NCI-H2196 treated with DMSO at 0.1 percent for 48 hours (cell line): ENCODE measurements at regions not wholly inside any gene's neighbourhood (a gene's known extent, or its start where the extent isn't known, plus 50 kb on each side); places are given as distances from the start of the nearest gene placed in this dataset.

ENCODE experiments used
- DNase-seq: peaks from one replicate; lab custom pipeline; 2025; ENCODE audit not compliant: unreplicated experiment; lab: John Stamatoyannopoulos, UW

GRCh38 chr1:88111816-88112215 is 572.3 kb upstream of the PKN2 start:
- no peak for DNase-seq

GRCh38 chr1:88117597-88117996 is 566.5 kb upstream of the PKN2 start:
- DNase-seq, result no peak

GRCh38 chr1:88118176-88118845 is 565.8 kb upstream of the PKN2 start:
- DNase-seq, result no peak

- DNase-seq, result no peak
Measured at GRCh38 chr1:88124614-88125013, 559.5 kb upstream of the PKN2 start.

GRCh38 chr1:88126467-88126866 is 557.6 kb upstream of the PKN2 start:
- DNase-seq, result no peak

- DNase-seq, result no peak
Measured at GRCh38 chr1:88133991-88134390, 550.1 kb upstream of the PKN2 start.

- no peak for DNase-seq
Measured at GRCh38 chr1:88134983-88135921, 548.8 kb upstream of the PKN2 start.

- DNase-seq, result no peak
Measured at GRCh38 chr1:88139633-88140032, 544.4 kb upstream of the PKN2 start.

- no peak for DNase-seq
Measured at GRCh38 chr1:88140325-88140724, 543.7 kb upstream of the PKN2 start.

- no peak for DNase-seq
Measured at GRCh38 chr1:88141499-88142074, 542.5 kb upstream of the PKN2 start.

GRCh38 chr1:88145752-88146151 is 538.3 kb upstream of the PKN2 start:
- no peak for DNase-seq

- DNase-seq, result no peak
Measured at GRCh38 chr1:88149686-88150085, 534.4 kb upstream of the PKN2 start.

- DNase-seq, result no peak
Measured at GRCh38 chr1:88150330-88150729, 533.7 kb upstream of the PKN2 start.

GRCh38 chr1:88163187-88163586 is 520.9 kb upstream of the PKN2 start:
- no peak for DNase-seq

GRCh38 chr1:88168126-88168525 is 515.9 kb upstream of the PKN2 start:
- DNase-seq, result no peak

GRCh38 chr1:88169139-88169538 is 514.9 kb upstream of the PKN2 start:
- no peak for DNase-seq

GRCh38 chr1:88169939-88170338 is 514.1 kb upstream of the PKN2 start:
- DNase-seq, result no peak

GRCh38 chr1:88175120-88175630 is 508.9 kb upstream of the PKN2 start:
- DNase-seq, result no peak

- no peak for DNase-seq
Measured at GRCh38 chr1:88175631-88176226, 508.3 kb upstream of the PKN2 start.

GRCh38 chr1:88179943-88180342 is 504.1 kb upstream of the PKN2 start:
- no peak for DNase-seq

GRCh38 chr1:88180449-88181108 is 503.5 kb upstream of the PKN2 start:
- DNase-seq, result peak; percentile 45
